Lower lobe of right lung (tissue), 2 donors: ENCODE measurements at regions not wholly inside any gene's neighbourhood (a gene's known extent, or its start where the extent isn't known, plus 50 kb on each side); places are given as distances from the start of the nearest gene placed in this dataset.

Experiments
- ATAC-seq, 2 donors: fragments of 200-7000 bp; cut with Tn5 transposase; one replicate each; pipeline ENCODE4 v1.9.1; 2020 to 2022; ENCODE audit warnings: mild to moderate bottlenecking in 2 of 2, moderate library complexity in 2 of 2
- DNase-seq: peaks from one replicate; pipeline ENCODE4 v3.0.0-alpha.2; 2020
- H3K27ac ChIP-seq: fragments of 200-600 bp; one replicate; pipeline ENCODE4 v1.8.0; 2022
- H3K27me3 ChIP-seq: fragments of 200-600 bp; one replicate; pipeline ENCODE4 v1.8.0; 2022; ENCODE audit warnings: low read depth
- H3K36me3 ChIP-seq: fragments of 200-600 bp; one replicate; pipeline ENCODE4 v1.8.0; 2022; ENCODE audit warnings: mild to moderate bottlenecking
- H3K4me1 ChIP-seq: fragments of 200-600 bp; one replicate; pipeline ENCODE4 v1.8.0; 2022
- H3K4me3 ChIP-seq: fragments of 200-600 bp; one replicate; pipeline ENCODE4 v1.8.0; 2022; ENCODE audit warnings: mild to moderate bottlenecking
- H3K9me3 ChIP-seq: fragments of 200-600 bp; one replicate; pipeline ENCODE4 v1.8.0; 2022
- intact Hi-C: fragments of 100-400 bp; cut with DNase I; formaldehyde crosslinking; loops from one replicate; pipeline ENCODE4 v1.11.0; 2022
- TF ChIP-seq, protein P1 (sequence below): fragments of 200-600 bp; IDR thresholded peaks from one replicate; pipeline ENCODE4 v1.8.0; 2022; ENCODE audit warnings: antibody characterized with exemption, mild to moderate bottlenecking
- donor health status: DM: no; HTN: yes; CAD: no; lungs with severe emphysema.

GRCh38 chr10:36115364-36115763, 473.3 kb upstream of the FZD8 start:
- no peak overlapping the region for H3K27ac ChIP-seq

GRCh38 chr10:36114913-36115312, 472.8 kb upstream of the FZD8 start:
- ATAC-seq (peak; percentile 89 to 93), DNase-seq (no peak)
- TF ChIP-seq, protein P1, sequence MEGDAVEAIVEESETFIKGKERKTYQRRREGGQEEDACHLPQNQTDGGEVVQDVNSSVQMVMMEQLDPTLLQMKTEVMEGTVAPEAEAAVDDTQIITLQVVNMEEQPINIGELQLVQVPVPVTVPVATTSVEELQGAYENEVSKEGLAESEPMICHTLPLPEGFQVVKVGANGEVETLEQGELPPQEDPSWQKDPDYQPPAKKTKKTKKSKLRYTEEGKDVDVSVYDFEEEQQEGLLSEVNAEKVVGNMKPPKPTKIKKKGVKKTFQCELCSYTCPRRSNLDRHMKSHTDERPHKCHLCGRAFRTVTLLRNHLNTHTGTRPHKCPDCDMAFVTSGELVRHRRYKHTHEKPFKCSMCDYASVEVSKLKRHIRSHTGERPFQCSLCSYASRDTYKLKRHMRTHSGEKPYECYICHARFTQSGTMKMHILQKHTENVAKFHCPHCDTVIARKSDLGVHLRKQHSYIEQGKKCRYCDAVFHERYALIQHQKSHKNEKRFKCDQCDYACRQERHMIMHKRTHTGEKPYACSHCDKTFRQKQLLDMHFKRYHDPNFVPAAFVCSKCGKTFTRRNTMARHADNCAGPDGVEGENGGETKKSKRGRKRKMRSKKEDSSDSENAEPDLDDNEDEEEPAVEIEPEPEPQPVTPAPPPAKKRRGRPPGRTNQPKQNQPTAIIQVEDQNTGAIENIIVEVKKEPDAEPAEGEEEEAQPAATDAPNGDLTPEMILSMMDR, result no peak
- no peak overlapping the region for H3K27ac ChIP-seq
- H3K36me3 ChIP-seq, result no peaks in the 10 kb centered on the region
- H3K4me3 ChIP-seq, result no peak overlapping the region
- no peaks in the 10 kb centered on the region for H3K9me3 ChIP-seq
- no peaks in the 10 kb centered on the region for H3K27me3 ChIP-seq
- no peaks in the 10 kb centered on the region for H3K4me1 ChIP-seq
- intact Hi-C loops, result no loop called here

More at GRCh38 chr10:36115364-36115763, 473.3 kb upstream of the FZD8 start:
- Histone ChIP-seq H3K36me3 (no peaks in the 10 kb centered on the region), H3K27me3 (no peaks in the 10 kb centered on the region), H3K4me1 (no peaks in the 10 kb centered on the region), H3K9me3 (no peaks in the 10 kb centered on the region), H3K4me3 (no peak overlapping the region)
- TF ChIP-seq, protein P1, result no peak
- ATAC-seq, result no peak
- intact Hi-C loops, result no loop called here
- DNase-seq, result no peak

GRCh38 chr10:36114141-36114540, 472.0 kb upstream of the FZD8 start:
- Histone ChIP-seq H3K27ac (no peak overlapping the region), H3K9me3 (no peaks in the 10 kb centered on the region), H3K4me3 (no peak overlapping the region), H3K4me1 (no peaks in the 10 kb centered on the region), H3K36me3 (no peaks in the 10 kb centered on the region), H3K27me3 (no peaks in the 10 kb centered on the region)
- DNase-seq, result no peak
- peak in 1 of 2 donors; percentile 35 for ATAC-seq
- intact Hi-C loops, result no loop called here
- TF ChIP-seq, protein P1, result no peak

DNA sequence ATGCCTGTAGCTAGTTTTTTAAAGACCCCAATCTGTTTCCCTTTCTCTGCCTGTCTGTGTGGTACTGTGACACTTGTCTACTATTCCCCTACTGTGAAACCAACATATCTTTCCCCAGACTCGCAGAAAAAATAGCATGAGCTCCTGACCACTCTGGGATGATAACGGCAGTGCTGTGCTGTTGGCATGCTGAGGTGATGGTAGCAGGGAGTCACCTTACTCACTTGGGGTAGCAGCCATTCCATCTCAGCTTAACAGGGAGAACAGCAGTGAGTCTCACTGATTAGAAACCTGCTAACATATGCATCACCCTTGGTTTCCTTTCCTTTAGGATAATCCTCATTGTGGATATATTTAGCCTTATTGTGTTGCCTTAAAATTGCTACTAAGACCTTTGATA, 469.6 kb upstream of the FZD8 start:
- Histone ChIP-seq H3K27me3 (no peaks in the 10 kb centered on the region), H3K4me1 (no peaks in the 10 kb centered on the region), H3K4me3 (no peak overlapping the region), H3K27ac (no peak overlapping the region), H3K36me3 (no peaks in the 10 kb centered on the region), H3K9me3 (no peaks in the 10 kb centered on the region)
- TF ChIP-seq, protein P1, result no peak
- ATAC-seq, result no peak
- intact Hi-C loops, result no loop called here
- DNase-seq, result no peak

GRCh38 chr10:36110097-36110496, 468.0 kb upstream of the FZD8 start:
- H3K27ac ChIP-seq, result no peak overlapping the region
- H3K36me3 ChIP-seq, result no peaks in the 10 kb centered on the region
- H3K9me3 ChIP-seq, result no peaks in the 10 kb centered on the region
- no peaks in the 10 kb centered on the region for H3K4me1 ChIP-seq
- intact Hi-C loops, result no loop called here
- no peak for DNase-seq
- ATAC-seq, result peak in 1 of 2 donors; percentile 72
- TF ChIP-seq, protein P1, result no peak
- H3K4me3 ChIP-seq, result no peak overlapping the region
- H3K27me3 ChIP-seq, result no peaks in the 10 kb centered on the region
